DND-41 (cell line): ENCODE measurements at regions not wholly inside any gene's neighbourhood (a gene's known extent, or its start where the extent isn't known, plus 50 kb on each side); places are given as distances from the start of the nearest gene placed in this dataset.
"Not testable (repeated sequence)": the region's sequence is repeated elsewhere in the genome, so short reads cannot be mapped to it uniquely, and the experiment has no call there.

Experiments used
- CTCF ChIP-seq: IDR thresholded peaks from 2 replicates; pipeline ENCODE4 v1.5.1; 2012; ENCODE audit warnings: borderline replicate concordance, low read length, moderate library complexity, mild to moderate bottlenecking; ENCODE audit not compliant: poor library complexity, severe bottlenecking; ENCODE audit errors: extremely low read depth
- EZH2 ChIP-seq: IDR thresholded peaks from 3 replicates; pipeline ENCODE4 v1.6.1; 2012; ENCODE audit warnings: borderline replicate concordance, low read depth, mild to moderate bottlenecking, moderate library complexity, low read length, inconsistent platforms; ENCODE audit not compliant: severe bottlenecking

GRCh38 chr16:64072131-64072730 lies 1049.6 kb downstream of the CDH11 start:
- TF ChIP-seq CTCF, EZH2: not testable (repeated sequence)
